A673 (cell line): ENCODE measurements at regions not wholly inside any gene's neighbourhood (a gene's known extent, or its start where the extent isn't known, plus 50 kb on each side); places are given as distances from the start of the nearest gene placed in this dataset.
"Not testable (repeated sequence)": the region's sequence is repeated elsewhere in the genome, so short reads cannot be mapped to it uniquely, and the experiment has no call there.

Source experiments
- BruUV-seq: library from RNA; stranded (reverse); fragments of 400-500 nt; replicated peaks from 2 replicates; lab custom pipeline; 2021; lab: Mats Ljungman, UMichigan
- CTCF ChIA-PET: fragments of 300-600 bp; sonication (Branson Sonifier 250); formaldehyde crosslinking; loops from one replicate; lab custom pipeline; 2022; ENCODE audit warnings: antibody characterized with exemption; lab: Charles Lee
- POLR2A ChIA-PET: fragments of 300-600 bp; sonication (Branson Sonifier 250); formaldehyde crosslinking; loops from one replicate; lab custom pipeline; 2022; ENCODE audit warnings: antibody characterized with exemption; ENCODE audit not compliant: low non-redundant PET; lab: Charles Lee
- DNase-seq: peaks from one replicate; pipeline ENCODE4 v3.0.0-alpha.2; 2015; ENCODE audit warnings: low spot score
- H3K27ac ChIP-seq: fragments of 200-600 bp; sonication (generic); 2 replicates; pipeline ENCODE4 v1.5.1; 2016; ENCODE audit warnings: mixed run types, low read depth, mild to moderate bottlenecking, mixed read lengths, antibody characterized with exemption, low read length; ENCODE audit not compliant: poor library complexity, severe bottlenecking
- H3K27me3 ChIP-seq: fragments of 200-600 bp; sonication (generic); replicated peaks from 2 replicates; pipeline ENCODE4 v1.6.1; 2017; ENCODE audit warnings: mixed run types, low read depth, mild to moderate bottlenecking, mixed read lengths, antibody characterized with exemption, low read length; ENCODE audit not compliant: insufficient read depth, poor library complexity
- H3K36me3 ChIP-seq: fragments of 200-600 bp; sonication (generic); 2 replicates; pipeline ENCODE4 v1.6.1; 2016; ENCODE audit warnings: mixed run types, mild to moderate bottlenecking, mixed read lengths, antibody characterized with exemption, low read length; ENCODE audit not compliant: insufficient read depth, poor library complexity, severe bottlenecking
- H3K4me1 ChIP-seq: fragments of 200-600 bp; sonication (generic); 2 replicates; pipeline ENCODE4 v1.6.1; 2017; ENCODE audit warnings: mixed run types, mild to moderate bottlenecking, mixed read lengths, antibody characterized with exemption, low read length; ENCODE audit not compliant: insufficient read depth, poor library complexity, severe bottlenecking
- H3K4me3 ChIP-seq: fragments of 200-600 bp; sonication (generic); 2 replicates; pipeline ENCODE4 v1.5.1; 2016; ENCODE audit warnings: low read depth, mixed run types, mild to moderate bottlenecking, mixed read lengths, low read length; ENCODE audit not compliant: poor library complexity, severe bottlenecking
- H3K9me3 ChIP-seq: fragments of 200-600 bp; sonication (generic); 2 replicates; pipeline ENCODE4 v1.6.1; 2016; ENCODE audit warnings: mixed run types, low read depth, mild to moderate bottlenecking, mixed read lengths, antibody characterized with exemption, low read length; ENCODE audit not compliant: poor library complexity, severe bottlenecking
- CTCF ChIP-seq: fragments of 300-800, 200-600 bp; sonication (generic); conservative IDR thresholded peaks from 2 replicates; pipeline ENCODE4 v1.5.1; 2017; ENCODE audit warnings: low read depth, mild to moderate bottlenecking, antibody characterized with exemption, low read length, moderate library complexity, mixed read lengths
- EZH2 ChIP-seq: fragments of 200-600 bp; sonication (generic); IDR thresholded peaks from 2 replicates; pipeline ENCODE4 v1.6.1; 2017; ENCODE audit warnings: borderline replicate concordance, low read depth, mild to moderate bottlenecking, mixed read lengths, antibody characterized with exemption, low read length; ENCODE audit not compliant: poor library complexity, severe bottlenecking
- intact Hi-C: fragments of 100-400 bp; cut with micrococcal nuclease; formaldehyde crosslinking; loops from one replicate; pipeline ENCODE4 v1.10.0; 2022; ENCODE audit not compliant: unreplicated experiment

- intact Hi-C loops: no loop called here
- no peaks in the 10 kb centered on the region for H3K4me1 ChIP-seq
- H3K27me3 ChIP-seq: no peaks in the 10 kb centered on the region
- no peak for DNase-seq
- H3K4me3 ChIP-seq: no peak overlapping the region
- POLR2A ChIA-PET: interaction anchor here (0.6 kb wide), 1 partner anchor 78 kb away, joined by 3 read pairs; no protein-coding TSS in a partner anchor
- TF ChIP-seq CTCF (no peak), EZH2 (no peak)
- no peak overlapping the region for H3K27ac ChIP-seq
- BruUV-seq: no TSS peak
- H3K9me3 ChIP-seq: no peaks in the 10 kb centered on the region
- CTCF ChIA-PET: no interaction called here
- no peaks in the 10 kb centered on the region for H3K36me3 ChIP-seq
Observed at GRCh38 chr2:158878003-158878402, 82.9 kb downstream of the DAPL1 start.

- no TSS peak for BruUV-seq
- TF ChIP-seq EZH2: no peak
- TF ChIP-seq CTCF: no peak
- Histone ChIP-seq H3K27me3 (no peaks in the 10 kb centered on the region), H3K4me3 (no peak overlapping the region), H3K36me3 (no peaks in the 10 kb centered on the region), H3K9me3 (no peaks in the 10 kb centered on the region), H3K27ac (no peak overlapping the region), H3K4me1 (no peaks in the 10 kb centered on the region)
- ChIA-PET POLR2A (no interaction called here), CTCF (no interaction called here)
- no peak for DNase-seq
- intact Hi-C loops: no loop called here
Observed at GRCh38 chr2:158879229-158879903, 84.2 kb downstream of the DAPL1 start.

- TF ChIP-seq EZH2: no peak
- TF ChIP-seq CTCF: no peak
- H3K27ac ChIP-seq: no peak overlapping the region
- ChIA-PET CTCF (interaction anchor here (0.6 kb wide), 1 partner anchor 961 kb away, joined by 7 read pairs; no protein-coding TSS in a partner anchor), POLR2A (no interaction called here)
- H3K36me3 ChIP-seq: no peaks in the 10 kb centered on the region
- H3K9me3 ChIP-seq: no peaks in the 10 kb centered on the region
- BruUV-seq: no TSS peak
- H3K4me3 ChIP-seq: no peak overlapping the region
- H3K27me3 ChIP-seq: no peaks in the 10 kb centered on the region
- no peaks in the 10 kb centered on the region for H3K4me1 ChIP-seq
- intact Hi-C loops: no loop called here
- no peak for DNase-seq
Observed at GRCh38 chr2:158882297-158882696, 86.1 kb upstream of the TANC1 start.

- H3K27me3 ChIP-seq, H3K9me3 ChIP-seq, POLR2A ChIA-PET, H3K4me1 ChIP-seq, BruUV-seq, H3K27ac ChIP-seq, CTCF ChIA-PET, H3K4me3 ChIP-seq, H3K36me3 ChIP-seq, DNase-seq, intact Hi-C loops: not testable (repeated sequence)
Observed at GRCh38 chr2:158884552-158884951, 83.9 kb upstream of the TANC1 start.

GRCh38 chr2:158885018-158885678 lies 83.3 kb upstream of the TANC1 start:
- H3K27ac ChIP-seq, DNase-seq, H3K4me1 ChIP-seq, H3K9me3 ChIP-seq, CTCF ChIA-PET, H3K36me3 ChIP-seq, POLR2A ChIA-PET, H3K4me3 ChIP-seq, intact Hi-C loops, H3K27me3 ChIP-seq, BruUV-seq: not testable (repeated sequence)
